GM19455 (cell line): ENCODE measurements at regions not wholly inside any gene's neighbourhood (a gene's known extent, or its start where the extent isn't known, plus 50 kb on each side); places are given as distances from the start of the nearest gene placed in this dataset.

Source experiments
- ATAC-seq: cut with Tn5 transposase; IDR thresholded peaks from one replicate; pipeline ENCODE4 v1.9.1; 2021; ENCODE audit not compliant: unreplicated experiment

DNA sequence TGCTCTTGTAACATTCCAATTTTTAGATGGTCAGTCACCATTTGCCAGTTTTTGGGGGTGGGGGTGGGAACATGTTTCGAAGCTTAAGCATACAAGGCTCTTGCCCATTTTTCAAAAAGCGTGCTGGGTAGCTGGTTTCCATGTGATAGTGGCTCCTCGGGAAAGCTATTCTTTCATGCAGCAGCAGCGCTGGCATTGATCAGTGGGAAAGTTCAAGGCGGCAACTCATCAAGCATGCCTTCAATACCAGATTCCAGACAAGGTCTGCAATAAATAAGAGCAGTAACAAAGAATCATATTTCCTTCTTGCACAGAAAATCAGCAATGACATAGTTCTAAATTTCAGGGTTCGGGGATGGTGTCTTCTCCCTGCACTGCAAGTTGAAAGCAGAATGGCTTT, 133.5 kb upstream of the ONECUT1 start:
- ATAC-seq = no peak

DNA sequence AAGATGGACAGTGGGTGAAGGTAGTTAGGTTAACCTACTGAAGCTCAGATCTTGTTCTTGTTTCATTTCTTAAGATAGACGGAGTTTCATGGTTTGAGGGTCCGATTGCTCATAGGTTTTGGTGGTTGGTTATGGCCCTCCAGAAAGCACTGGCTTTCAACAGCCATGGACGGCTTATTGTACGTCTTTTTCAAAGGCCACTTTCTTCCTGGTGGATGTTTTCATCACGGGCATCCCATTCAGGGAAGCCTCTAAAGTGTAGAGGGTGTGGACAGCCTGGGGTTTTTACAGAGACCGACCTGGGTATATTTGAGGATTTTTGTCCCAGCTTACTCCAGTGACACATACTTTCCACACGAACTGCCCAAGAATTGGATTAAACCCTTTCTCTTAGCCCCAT, 132.7 kb upstream of the ONECUT1 start:
- no peak for ATAC-seq

DNA sequence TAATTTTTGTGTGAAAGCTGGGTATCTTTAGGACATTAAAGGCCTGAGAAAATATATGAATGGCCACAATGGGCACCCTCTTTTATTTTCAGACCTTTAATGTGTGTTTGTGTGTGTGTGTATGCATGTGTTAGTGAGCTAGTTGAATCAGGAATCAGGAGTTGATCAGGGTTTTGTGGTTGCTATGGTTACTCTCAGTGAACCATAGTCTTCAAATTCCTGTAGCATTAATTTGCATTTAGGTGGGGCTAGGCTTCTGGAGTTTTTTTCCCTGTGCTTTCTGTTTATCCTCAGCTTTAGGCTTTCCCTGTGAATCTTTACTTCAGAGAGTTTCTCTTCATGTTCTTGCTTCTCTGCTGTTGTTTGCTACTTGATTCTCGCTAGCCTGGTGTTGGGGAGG, 122.0 kb upstream of the ONECUT1 start:
- ATAC-seq = no peak

DNA sequence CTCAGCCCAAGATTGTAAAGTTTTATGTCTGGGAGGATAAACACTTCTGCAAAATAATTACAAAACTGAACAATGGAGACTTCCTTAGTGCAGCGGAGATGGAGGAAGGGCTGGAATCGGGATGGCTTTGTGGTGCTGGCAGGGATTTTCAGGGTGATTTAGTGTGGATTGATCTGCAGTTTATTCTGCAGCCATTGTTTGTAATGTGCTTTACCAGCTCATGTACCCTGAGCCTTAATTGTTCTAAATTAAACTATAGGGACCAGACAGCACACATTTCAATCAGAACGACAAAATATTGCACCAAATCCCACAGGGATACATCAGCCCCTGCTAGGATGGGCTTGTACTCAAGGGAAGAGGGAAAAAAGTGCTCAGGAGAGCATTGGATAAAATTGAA, 103.2 kb upstream of the ONECUT1 start:
- no peak for ATAC-seq

DNA sequence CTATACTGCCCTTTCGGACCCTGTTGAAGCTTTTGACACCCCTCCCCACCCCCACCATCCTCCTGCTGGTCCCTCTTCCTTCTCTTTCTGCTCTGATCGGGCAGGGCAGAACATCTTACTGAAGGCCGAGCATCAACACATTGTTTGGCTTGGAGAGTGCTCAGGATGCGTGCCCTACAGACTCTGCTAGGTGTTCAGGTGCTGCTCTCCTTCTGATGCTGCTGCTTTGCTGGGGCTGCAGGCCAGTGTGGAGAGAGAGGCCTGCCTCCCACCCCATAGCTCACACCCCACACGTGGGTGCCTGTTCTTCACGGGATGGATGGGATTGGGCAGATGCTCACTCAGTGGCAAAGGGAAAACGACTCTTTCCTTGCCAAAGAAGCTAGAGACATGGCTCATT, 89.8 kb upstream of the ONECUT1 start:
- no peak for ATAC-seq

DNA sequence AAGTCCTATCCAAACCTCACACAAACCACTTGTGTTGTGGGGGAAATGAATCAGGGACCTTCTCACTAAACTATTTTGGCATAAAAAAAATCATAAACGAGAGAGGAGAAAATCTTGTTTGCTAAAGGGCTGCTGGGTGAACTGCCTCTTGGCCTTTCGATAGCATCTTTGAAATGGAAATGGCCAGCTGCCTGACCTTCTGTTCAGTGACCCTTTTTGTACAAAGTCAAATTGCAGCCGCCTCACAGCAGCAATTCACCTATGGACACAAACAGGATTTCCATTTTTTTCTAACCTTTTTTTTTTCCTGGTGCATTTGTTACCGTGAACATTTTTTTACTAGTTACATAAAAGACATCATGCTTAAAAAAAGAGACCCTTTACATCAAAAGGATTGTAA, 89.0 kb upstream of the ONECUT1 start:
- ATAC-seq = no peak

DNA sequence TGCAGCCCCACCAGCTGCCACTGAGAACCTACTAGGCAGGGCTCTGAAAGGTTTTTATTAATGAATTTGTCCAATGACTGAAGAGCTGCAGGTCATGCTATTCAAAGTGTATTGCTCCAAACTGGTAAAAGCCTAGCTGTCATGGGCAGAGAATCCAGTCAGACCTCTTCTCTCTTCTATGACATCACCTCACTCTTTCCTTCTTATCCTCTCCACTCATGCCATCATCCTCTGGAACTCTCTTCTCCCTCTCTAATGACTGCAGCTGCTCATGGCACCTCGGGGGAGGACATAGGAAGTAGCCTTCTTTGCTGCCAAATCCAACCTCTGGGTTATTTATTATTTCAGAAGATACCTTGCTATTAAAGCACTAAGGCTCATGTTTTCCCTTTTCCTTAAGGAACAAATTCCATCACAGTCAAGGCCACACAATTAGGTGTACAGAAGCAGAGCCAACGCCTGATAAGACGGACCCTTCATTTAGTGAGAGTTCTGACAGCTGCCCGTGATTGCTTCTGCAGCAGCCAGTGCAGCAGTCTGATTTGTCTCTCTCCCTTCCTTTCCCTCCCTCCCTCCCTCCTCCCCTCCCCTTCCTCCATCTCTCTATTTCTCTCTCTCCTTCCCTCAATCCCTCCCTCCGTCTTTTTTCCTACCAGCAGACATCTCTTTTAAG, 87.0 kb upstream of the ONECUT1 start:
- no peak for ATAC-seq

DNA sequence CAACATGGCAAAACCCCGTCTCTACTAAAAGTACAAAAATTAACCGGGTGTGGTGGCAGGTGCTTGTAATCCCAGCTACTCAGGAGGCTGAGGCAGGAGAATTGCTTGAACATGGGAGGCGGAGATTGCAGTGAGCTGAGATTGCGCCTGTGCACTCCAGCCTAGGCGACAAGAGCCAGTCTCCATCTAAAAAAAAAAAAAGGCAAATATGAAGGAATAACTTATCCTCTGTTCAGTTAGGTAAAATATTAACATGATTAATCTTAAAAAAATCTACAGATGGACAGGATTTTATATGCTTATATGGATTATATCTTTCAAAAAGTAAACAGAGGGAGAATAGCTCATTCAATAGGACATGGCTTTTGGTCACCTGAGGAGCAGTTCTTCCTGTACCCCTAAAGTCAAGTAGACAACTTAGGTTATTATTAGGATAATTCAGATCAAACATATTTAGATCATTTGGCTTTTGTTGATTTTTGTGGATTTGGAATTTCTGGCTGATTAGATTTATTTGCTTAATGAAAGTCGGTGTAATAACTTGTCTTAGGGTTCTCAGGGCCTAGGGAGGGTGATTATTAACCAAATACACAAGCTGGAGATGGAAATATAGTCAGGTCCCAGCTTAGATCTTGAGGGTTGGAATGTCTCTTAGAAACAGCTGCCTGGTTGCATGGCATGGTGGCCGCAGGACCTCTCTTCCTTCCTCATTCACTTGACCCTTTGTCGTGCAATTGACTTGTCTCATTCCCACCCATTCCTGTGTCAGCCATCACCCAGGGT, 82.1 kb upstream of the ONECUT1 start:
- no peak for ATAC-seq

DNA sequence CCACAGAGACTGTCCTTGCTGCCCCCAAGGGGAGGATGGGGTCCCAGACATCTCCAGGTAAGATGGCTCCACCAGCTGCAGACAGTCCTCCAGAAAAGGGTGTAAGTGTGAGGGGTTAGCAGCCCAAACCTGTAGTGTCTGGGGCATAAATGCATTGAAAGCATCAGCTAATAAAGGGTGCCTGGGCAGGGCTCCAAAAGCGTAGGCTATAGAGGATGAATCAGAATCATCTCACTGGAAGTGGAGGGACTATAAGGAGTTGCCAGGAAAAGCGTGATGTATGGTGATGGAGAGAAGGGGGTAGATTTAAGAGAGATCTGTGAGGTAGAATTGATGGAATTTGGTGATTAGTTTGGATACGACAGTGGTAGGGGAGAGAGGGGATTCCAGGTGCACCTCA, 79.9 kb upstream of the ONECUT1 start:
- ATAC-seq = no peak

DNA sequence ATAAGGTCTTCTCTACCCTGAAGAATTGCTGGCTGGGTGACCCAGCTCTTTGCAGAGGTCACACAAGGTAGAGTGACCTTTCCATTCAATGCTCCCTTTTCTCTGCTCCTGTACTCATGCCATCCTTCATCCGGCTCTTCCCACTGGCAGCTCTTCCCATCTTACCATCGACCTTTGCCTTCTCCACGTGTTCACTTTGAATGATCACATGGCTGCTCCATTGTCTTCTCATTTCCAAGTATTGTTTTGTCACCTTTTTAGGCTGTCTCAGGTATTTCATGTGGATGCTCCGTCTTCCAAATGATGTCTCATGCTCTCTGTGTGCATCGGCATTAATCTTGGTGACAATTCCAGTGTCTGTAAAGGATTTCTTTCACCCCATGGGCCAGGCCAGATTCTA, 76.6 kb upstream of the ONECUT1 start:
- no peak for ATAC-seq

DNA sequence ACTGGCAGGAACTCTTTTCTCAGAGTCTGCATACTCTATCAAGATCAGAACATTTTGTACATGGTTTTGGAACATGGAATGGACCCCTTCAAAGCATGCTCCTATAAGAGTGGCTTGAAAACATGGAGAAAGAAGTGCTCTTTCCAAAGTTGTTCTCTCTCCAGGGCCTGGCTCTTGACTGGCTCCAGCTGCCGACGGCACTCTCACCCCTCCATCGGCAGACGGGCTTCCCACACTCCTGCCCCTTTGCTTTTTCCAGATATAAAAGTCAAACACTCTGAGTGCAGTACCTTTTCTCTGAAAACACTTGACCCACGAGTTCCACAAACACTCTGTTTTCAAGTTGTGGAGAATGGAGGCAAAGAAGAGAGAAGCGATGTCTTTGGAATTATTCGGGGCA, 72.5 kb upstream of the ONECUT1 start:
- no peak for ATAC-seq

DNA sequence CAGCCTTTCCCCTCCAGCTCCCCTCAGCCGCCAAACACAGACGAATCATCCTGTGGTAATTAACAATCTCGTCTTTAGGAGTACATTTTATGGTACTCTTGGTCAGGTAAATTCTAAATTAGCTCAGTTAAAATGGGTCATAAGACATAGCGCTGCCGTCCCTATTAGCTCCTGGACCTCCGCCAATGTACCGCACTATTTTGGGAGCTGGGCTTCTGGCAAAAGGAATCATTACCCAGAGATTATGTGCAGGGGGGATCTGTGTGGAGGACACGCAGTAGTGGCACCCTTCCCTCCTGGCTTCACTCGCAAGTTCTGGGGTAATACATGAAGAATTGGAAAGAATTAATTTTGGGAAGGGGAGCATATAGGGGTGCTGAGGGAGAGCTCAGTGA, 68.6 kb upstream of the ONECUT1 start:
- no peak for ATAC-seq

DNA sequence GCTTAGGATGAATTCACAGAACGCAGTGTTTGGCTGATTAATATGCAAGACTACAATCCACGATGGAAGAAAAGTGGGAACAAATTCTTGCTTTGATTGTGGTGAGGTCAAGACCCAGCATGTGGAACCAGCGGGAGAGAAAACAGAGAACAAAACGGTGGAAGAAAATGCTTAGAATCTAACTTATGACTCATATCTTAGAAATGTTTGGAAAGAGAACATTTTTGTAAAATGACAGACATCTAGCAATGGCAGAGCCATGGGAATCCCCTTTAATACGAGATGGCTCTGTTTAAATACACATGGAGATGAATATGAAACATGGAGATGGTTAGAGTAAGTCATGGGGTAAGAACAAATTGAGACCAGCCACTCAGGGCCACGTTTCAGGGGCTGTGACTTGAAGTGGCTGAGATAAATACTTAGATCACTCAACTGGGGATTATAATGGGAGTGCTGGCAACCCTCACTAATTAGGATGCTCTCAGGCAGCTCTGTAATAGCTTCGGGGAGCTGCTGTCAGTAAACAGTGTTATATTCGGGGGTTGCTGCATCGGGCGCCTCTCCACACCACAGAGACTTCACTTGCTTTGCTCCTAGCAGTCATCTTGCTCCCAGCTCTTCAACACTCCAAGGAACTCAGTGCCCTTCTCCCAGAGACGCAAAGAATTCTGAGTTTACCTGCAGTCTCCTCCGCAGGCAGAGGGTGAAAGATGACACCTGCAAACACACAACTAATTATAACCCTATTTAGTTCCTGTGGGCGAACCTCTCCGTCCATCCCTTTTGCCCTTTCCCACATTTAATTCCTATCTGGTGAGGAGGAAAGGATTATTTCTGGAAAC, 68.0 kb upstream of the ONECUT1 start:
- no peak for ATAC-seq

DNA sequence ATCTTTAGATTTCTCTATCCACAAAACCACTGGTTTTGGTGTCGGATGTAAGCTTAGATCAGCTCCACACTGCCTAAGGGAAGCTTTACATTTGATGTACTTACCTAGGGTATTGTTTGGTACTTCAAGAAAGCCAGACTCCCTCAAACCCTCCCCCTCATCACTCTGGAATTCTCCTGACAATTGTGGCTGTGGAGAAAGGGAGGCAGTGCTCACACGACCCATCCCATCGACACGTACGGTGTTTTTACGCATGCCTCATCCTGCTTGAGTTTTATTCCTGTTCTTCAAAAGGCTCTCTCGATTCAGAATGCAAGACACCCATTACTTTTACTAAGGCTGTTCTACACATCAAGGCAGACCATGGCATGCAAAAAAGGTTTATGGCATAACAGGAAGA, 67.3 kb upstream of the ONECUT1 start:
- no peak for ATAC-seq

DNA sequence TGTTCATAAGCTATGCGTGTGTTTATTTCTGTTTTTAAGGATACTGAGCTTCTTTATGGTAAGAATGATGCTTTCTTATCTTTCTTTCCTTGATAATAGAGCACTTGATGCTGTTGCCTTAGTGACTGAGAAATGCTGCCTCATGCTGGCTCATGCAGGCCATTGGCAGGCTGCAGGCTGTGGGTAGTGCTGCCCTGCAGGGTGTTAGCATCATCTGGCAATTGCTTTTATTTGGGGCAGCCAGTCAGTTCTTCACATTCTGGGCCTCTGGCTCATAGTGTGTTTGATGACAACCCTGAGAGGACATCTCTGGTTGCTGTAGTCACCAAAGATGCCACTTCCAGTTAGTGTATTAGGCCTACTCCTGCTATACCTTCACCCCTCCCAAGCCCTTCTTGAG, 66.2 kb upstream of the ONECUT1 start:
- ATAC-seq = no peak

DNA sequence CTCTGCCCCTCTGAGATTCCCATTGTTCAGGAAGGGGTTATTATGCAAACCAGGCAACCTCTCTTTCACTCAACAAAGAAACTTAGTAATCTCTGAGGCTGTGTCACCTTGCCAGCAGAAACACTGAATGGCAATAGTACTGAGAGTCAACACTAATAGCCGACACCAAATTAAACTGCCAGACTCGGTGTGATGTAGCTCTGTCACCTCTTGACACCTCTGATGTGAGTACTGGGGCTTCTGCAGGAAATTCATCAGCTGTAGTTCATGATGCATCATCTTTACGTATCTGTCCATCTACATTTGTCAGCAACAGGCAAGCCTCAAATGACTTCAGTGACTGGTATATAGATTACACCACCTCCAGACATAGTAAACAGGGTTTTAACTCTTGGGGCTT, 65.0 kb upstream of the ONECUT1 start:
- ATAC-seq = no peak

DNA sequence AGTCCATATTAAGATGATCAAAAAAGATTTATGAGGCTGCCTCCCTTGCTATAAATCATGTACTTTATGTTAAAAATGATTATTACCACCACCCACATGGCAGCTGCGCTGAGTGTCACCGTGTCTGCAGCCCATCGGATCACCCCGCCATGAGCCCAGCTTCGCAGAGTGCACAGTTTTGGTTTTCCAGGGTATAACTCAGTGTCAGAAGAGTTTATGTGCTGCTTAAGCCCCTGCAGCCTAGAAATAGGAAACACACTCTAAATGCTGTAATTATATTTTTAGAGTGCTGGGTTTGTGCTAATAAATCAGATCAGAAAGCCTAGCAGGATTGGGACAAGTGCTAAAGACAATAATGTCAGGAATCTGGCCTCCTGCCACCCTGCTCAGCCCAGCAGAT, 54.7 kb upstream of the ONECUT1 start:
- no peak for ATAC-seq
